ENCODE measurements at regions not wholly inside any gene's neighbourhood (a gene's known extent, or its start where the extent isn't known, plus 50 kb on each side); places are given as distances from the start of the nearest gene placed in this dataset.

DNA sequence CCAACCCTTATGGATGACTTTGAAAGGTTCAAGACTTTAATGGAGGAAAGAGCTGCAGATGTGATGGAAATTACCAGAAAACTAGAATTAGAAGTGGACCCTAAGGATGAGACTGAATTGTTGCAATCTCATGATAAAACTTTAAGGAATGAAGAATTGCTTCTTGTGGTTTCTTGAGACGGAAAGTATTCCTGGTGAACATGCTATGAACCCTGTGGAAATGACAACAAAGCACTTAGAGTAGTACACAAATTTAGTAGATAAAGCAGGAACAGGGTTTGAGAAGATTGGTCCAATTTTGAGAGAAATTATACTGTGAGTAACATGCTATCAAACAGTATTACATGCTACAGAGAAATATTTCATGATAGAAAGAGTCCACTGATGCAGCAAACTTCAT is 215.4 kb downstream of the OMA1 start:
- no peaks in the 10 kb centered on the region for H3K36me3 ChIP-seq (ENCODE audit: insufficient read depth, low read length)
- H3K9ac ChIP-seq (ENCODE audit: low read length), result no peak overlapping the region
- no peaks in the 10 kb centered on the region for H3K79me2 ChIP-seq (ENCODE audit: insufficient read depth, low read length)
- no peak overlapping the region for H3K4me2 ChIP-seq (ENCODE audit: low read length)
- no peak overlapping the region for H2AFZ ChIP-seq (ENCODE audit: low read depth, low read length)
- no peaks in the 10 kb centered on the region for H3K9me3 ChIP-seq (ENCODE audit: insufficient read depth, low read depth, low read length)
- peak; percentile 30 for DNase-seq (ENCODE audit: low read depth)
- Mint-ChIP-seq H3K27ac (ENCODE audit: unreplicated experiment) (no peak overlapping the region), H3K4me1 (ENCODE audit: low read depth, unreplicated experiment) (peaks cover 6% of the 10 kb centered on the region), H3K36me3 (ENCODE audit: low read depth, unreplicated experiment) (no peaks in the 10 kb centered on the region), H3K4me3 (ENCODE audit: unreplicated experiment) (no peak overlapping the region), H3K27me3 (ENCODE audit: low read depth, unreplicated experiment) (peaks cover 7% of the 10 kb centered on the region), H3K9me3 (ENCODE audit: unreplicated experiment) (no peaks in the 10 kb centered on the region)
- no peak overlapping the region for H3K27ac ChIP-seq (ENCODE audit: low read depth, low read length)
- H3K4me1 ChIP-seq (ENCODE audit: insufficient read depth, low read length), result no peaks in the 10 kb centered on the region
- H3K27me3 ChIP-seq (ENCODE audit: insufficient read depth, low read length), result no peaks in the 10 kb centered on the region
- no peaks in the 10 kb centered on the region for H4K20me1 ChIP-seq (ENCODE audit: insufficient read depth, low read length)
- no peak for TF ChIP-seq EZH2 (IDR thresholded peaks at IDR 0.05; ENCODE audit: insufficient read depth, low read length)
- TF ChIP-seq, protein P1, sequence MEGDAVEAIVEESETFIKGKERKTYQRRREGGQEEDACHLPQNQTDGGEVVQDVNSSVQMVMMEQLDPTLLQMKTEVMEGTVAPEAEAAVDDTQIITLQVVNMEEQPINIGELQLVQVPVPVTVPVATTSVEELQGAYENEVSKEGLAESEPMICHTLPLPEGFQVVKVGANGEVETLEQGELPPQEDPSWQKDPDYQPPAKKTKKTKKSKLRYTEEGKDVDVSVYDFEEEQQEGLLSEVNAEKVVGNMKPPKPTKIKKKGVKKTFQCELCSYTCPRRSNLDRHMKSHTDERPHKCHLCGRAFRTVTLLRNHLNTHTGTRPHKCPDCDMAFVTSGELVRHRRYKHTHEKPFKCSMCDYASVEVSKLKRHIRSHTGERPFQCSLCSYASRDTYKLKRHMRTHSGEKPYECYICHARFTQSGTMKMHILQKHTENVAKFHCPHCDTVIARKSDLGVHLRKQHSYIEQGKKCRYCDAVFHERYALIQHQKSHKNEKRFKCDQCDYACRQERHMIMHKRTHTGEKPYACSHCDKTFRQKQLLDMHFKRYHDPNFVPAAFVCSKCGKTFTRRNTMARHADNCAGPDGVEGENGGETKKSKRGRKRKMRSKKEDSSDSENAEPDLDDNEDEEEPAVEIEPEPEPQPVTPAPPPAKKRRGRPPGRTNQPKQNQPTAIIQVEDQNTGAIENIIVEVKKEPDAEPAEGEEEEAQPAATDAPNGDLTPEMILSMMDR (IDR thresholded peaks at IDR 0.05; ENCODE audit: insufficient read depth, low read depth, low read length), result no peak
- H3K4me3 ChIP-seq (ENCODE audit: insufficient read depth, low read depth, low read length), result no peak overlapping the region
- FAIRE-seq, result no peak

DNA sequence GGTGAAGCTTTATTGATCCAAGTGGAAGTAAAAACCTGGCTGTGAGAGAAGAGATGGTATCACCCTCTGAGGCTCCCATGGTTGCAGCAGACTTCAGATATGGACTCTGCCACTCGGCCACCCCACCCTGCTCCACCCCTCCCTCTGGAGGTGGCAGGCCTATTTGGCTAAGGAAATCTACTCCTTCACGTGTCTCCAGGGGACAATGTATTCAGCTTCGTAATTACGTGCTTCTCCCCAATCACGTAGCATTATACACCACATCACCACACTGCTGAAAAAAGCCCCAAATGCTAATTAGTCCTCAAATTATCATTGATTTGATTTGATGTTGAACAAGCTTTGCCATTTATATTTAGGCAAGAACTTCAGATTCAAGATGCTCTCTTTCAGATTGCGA is 220.7 kb downstream of the OMA1 start:
- Histone ChIP-seq H3K9me3 (ENCODE audit: insufficient read depth, low read depth, low read length) (no peaks in the 10 kb centered on the region), H3K4me1 (ENCODE audit: insufficient read depth, low read length) (no peaks in the 10 kb centered on the region), H3K27ac (ENCODE audit: low read depth, low read length) (no peak overlapping the region), H2AFZ (ENCODE audit: low read depth, low read length) (no peak overlapping the region), H3K36me3 (ENCODE audit: insufficient read depth, low read length) (no peaks in the 10 kb centered on the region), H4K20me1 (ENCODE audit: insufficient read depth, low read length) (no peaks in the 10 kb centered on the region), H3K4me2 (ENCODE audit: low read length) (no peak overlapping the region), H3K27me3 (ENCODE audit: insufficient read depth, low read length) (no peaks in the 10 kb centered on the region), H3K9ac (ENCODE audit: low read length) (no peak overlapping the region), H3K4me3 (ENCODE audit: insufficient read depth, low read depth, low read length) (no peak overlapping the region), H3K79me2 (ENCODE audit: insufficient read depth, low read length) (no peaks in the 10 kb centered on the region)
- Mint-ChIP-seq H3K4me3 (ENCODE audit: unreplicated experiment) (no peak overlapping the region), H3K36me3 (ENCODE audit: low read depth, unreplicated experiment) (no peaks in the 10 kb centered on the region), H3K4me1 (ENCODE audit: low read depth, unreplicated experiment) (peaks cover under 1% of the 10 kb centered on the region), H3K27me3 (ENCODE audit: low read depth, unreplicated experiment) (peaks cover 3% of the 10 kb centered on the region), H3K9me3 (ENCODE audit: unreplicated experiment) (peaks cover 5% of the 10 kb centered on the region), H3K27ac (ENCODE audit: unreplicated experiment) (no peak overlapping the region)
- no peak for DNase-seq (ENCODE audit: low read depth)
- TF ChIP-seq EZH2 (IDR thresholded peaks at IDR 0.05; ENCODE audit: insufficient read depth, low read length), result no peak
- TF ChIP-seq, protein P1 (IDR thresholded peaks at IDR 0.05; ENCODE audit: insufficient read depth, low read depth, low read length), result no peak
- FAIRE-seq, result no peak

DNA sequence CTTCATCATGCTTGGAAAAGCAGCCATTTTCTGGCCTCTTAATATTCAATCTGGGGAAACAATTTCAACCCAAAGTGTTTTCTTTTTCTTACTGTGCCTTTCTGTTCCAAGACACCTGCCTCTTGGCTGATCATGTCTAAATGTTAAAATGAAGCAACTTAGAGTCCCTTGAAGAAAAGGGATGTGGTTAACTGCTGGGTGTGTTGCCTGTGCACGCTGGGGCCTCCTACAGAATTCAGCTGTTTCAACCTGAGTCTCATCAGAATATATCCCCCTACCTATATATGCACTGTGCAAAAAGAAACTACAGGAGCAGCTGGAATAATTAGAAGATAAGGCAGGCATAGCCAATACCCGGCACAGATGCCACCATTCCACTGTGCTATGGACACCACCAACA is 222.0 kb downstream of the OMA1 start:
- Histone ChIP-seq H3K4me3 (ENCODE audit: insufficient read depth, low read depth, low read length) (no peak overlapping the region), H3K79me2 (ENCODE audit: insufficient read depth, low read length) (no peaks in the 10 kb centered on the region), H3K36me3 (ENCODE audit: insufficient read depth, low read length) (no peaks in the 10 kb centered on the region), H2AFZ (ENCODE audit: low read depth, low read length) (no peak overlapping the region), H3K9me3 (ENCODE audit: insufficient read depth, low read depth, low read length) (no peaks in the 10 kb centered on the region), H3K9ac (ENCODE audit: low read length) (no peak overlapping the region), H3K27ac (ENCODE audit: low read depth, low read length) (no peak overlapping the region), H3K4me1 (ENCODE audit: insufficient read depth, low read length) (no peaks in the 10 kb centered on the region), H3K27me3 (ENCODE audit: insufficient read depth, low read length) (no peaks in the 10 kb centered on the region), H3K4me2 (ENCODE audit: low read length) (no peak overlapping the region), H4K20me1 (ENCODE audit: insufficient read depth, low read length) (no peaks in the 10 kb centered on the region)
- no peak for FAIRE-seq
- no peaks in the 10 kb centered on the region for H3K36me3 Mint-ChIP-seq (ENCODE audit: low read depth, unreplicated experiment)
- no peaks in the 10 kb centered on the region for H3K4me1 Mint-ChIP-seq (ENCODE audit: low read depth, unreplicated experiment)
- H3K4me3 Mint-ChIP-seq (ENCODE audit: unreplicated experiment), result no peak overlapping the region
- H3K27ac Mint-ChIP-seq (ENCODE audit: unreplicated experiment), result no peak overlapping the region
- H3K9me3 Mint-ChIP-seq (ENCODE audit: unreplicated experiment), result peaks cover 5% of the 10 kb centered on the region
- peaks cover 7% of the 10 kb centered on the region for H3K27me3 Mint-ChIP-seq (ENCODE audit: low read depth, unreplicated experiment)
- TF ChIP-seq, protein P1 (IDR thresholded peaks at IDR 0.05; ENCODE audit: insufficient read depth, low read depth, low read length), result no peak
- TF ChIP-seq EZH2 (IDR thresholded peaks at IDR 0.05; ENCODE audit: insufficient read depth, low read length), result no peak
- no peak for DNase-seq (ENCODE audit: low read depth)

Measured in astrocyte (in vitro differentiated cells and primary cell).